GM23338 (cell line): ENCODE measurements at regions not wholly inside any gene's neighbourhood (a gene's known extent, or its start where the extent isn't known, plus 50 kb on each side); places are given as distances from the start of the nearest gene placed in this dataset.

Experiments
- ATAC-seq: fragments of 200-7000 bp; cut with Tn5 transposase; 3 replicates; pipeline ENCODE4 v1.9.1; 2020
- DNase-seq: peaks from one replicate; pipeline ENCODE4 v3.0.0-alpha.2; 2015; ENCODE audit warnings: low spot score
- H2AFZ ChIP-seq: fragments of 200-600 bp; sonication (generic); 2 replicates; pipeline ENCODE4 v1.8.0; 2016; ENCODE audit warnings: antibody characterized with exemption, mild to moderate bottlenecking, moderate library complexity
- H3F3A ChIP-seq: fragments of 200-600 bp; sonication (generic); replicated peaks from 2 replicates; pipeline ENCODE4 v1.8.0; 2017; ENCODE audit warnings: antibody characterized with exemption, mixed run types, low read depth
- H3K27ac ChIP-seq: fragments of 200-600 bp; sonication (generic); 2 replicates; pipeline ENCODE4 v1.6.1; 2016; ENCODE audit warnings: low read depth
- H3K27me3 ChIP-seq: fragments of 200-600 bp; sonication (generic); 2 replicates; pipeline ENCODE4 v1.8.0; 2016; ENCODE audit warnings: mild to moderate bottlenecking, mixed run types, moderate library complexity; ENCODE audit not compliant: insufficient read depth
- H3K36me3 ChIP-seq: fragments of 200-600 bp; sonication (generic); 2 replicates; pipeline ENCODE4 v1.8.0; 2016; ENCODE audit warnings: mild to moderate bottlenecking; ENCODE audit not compliant: insufficient read depth
- H3K4me1 ChIP-seq: fragments of 200-600 bp; sonication (generic); 2 replicates; pipeline ENCODE4 v1.8.0; 2016; ENCODE audit warnings: mild to moderate bottlenecking, moderate library complexity; ENCODE audit not compliant: insufficient read depth
- H3K4me2 ChIP-seq: fragments of 200-600 bp; sonication (generic); 2 replicates; pipeline ENCODE4 v1.7.1; 2017; ENCODE audit warnings: mixed run types
- H3K4me3 ChIP-seq: fragments of 200-600 bp; sonication (generic); 2 replicates; pipeline ENCODE4 v1.6.1; 2016; ENCODE audit warnings: mixed run types
- H3K79me2 ChIP-seq: fragments of 200-600 bp; sonication (generic); replicated peaks from 2 replicates; pipeline ENCODE4 v1.8.0; 2017; ENCODE audit warnings: mild to moderate bottlenecking; ENCODE audit not compliant: insufficient read depth
- H3K9me2 ChIP-seq: fragments of 200-600 bp; sonication (generic); 2 replicates; pipeline ENCODE4 v1.8.0; 2017; ENCODE audit not compliant: insufficient read depth
- H4K20me1 ChIP-seq: fragments of 200-600 bp; sonication (generic); replicated peaks from 2 replicates; pipeline ENCODE4 v1.8.0; 2017; ENCODE audit warnings: mild to moderate bottlenecking; ENCODE audit not compliant: insufficient read depth
- H3K27ac Mint-ChIP-seq: 2 replicates; pipeline ENCODE4 v1.8.0; 2020; ENCODE audit warnings: inconsistent platforms, mild to moderate bottlenecking, moderate library complexity, mixed read lengths
- H3K27me3 Mint-ChIP-seq: 3 replicates; pipeline ENCODE4 v1.8.0; 2022; ENCODE audit warnings: low read depth, mild to moderate bottlenecking, moderate library complexity, mixed read lengths, inconsistent platforms; ENCODE audit not compliant: insufficient read depth, poor library complexity
- H3K36me3 Mint-ChIP-seq: 3 replicates; pipeline ENCODE4 v1.8.0; 2021; ENCODE audit warnings: low read depth, mild to moderate bottlenecking, inconsistent platforms, moderate library complexity, mixed read lengths
- H3K4me1 Mint-ChIP-seq: 3 replicates; pipeline ENCODE4 v1.8.0; 2020; ENCODE audit warnings: mild to moderate bottlenecking, inconsistent platforms, mixed read lengths
- H3K4me3 Mint-ChIP-seq: 3 replicates; pipeline ENCODE4 v1.8.0; 2021; ENCODE audit warnings: moderate library complexity, mild to moderate bottlenecking, inconsistent platforms, mixed read lengths
- H3K9me3 Mint-ChIP-seq: 3 replicates; pipeline ENCODE4 v1.8.0; 2020; ENCODE audit warnings: moderate library complexity, mild to moderate bottlenecking, inconsistent platforms, mixed read lengths
- CREB1 ChIP-seq: fragments of 250-450 bp; sonication (Bioruptor Pico); IDR thresholded peaks from 2 replicates; pipeline ENCODE4 v1.5.0; 2020; ENCODE audit warnings: low read depth, mild to moderate bottlenecking, moderate library complexity
- ETS1 ChIP-seq: IDR thresholded peaks from 2 replicates; pipeline ENCODE4 v1.6.1; 2016; ENCODE audit warnings: antibody characterized with exemption
- EZH2 ChIP-seq: fragments of 200-600 bp; sonication (generic); IDR thresholded peaks from one replicate; pipeline ENCODE4 v1.8.0; 2017; ENCODE audit warnings: antibody characterized with exemption, mild to moderate bottlenecking, low read depth; ENCODE audit not compliant: unreplicated experiment
- EZH2phosphoT487 ChIP-seq: fragments of 200-600 bp; sonication (generic); IDR thresholded peaks from one replicate; pipeline ENCODE4 v1.8.1; 2018; ENCODE audit warnings: antibody characterized with exemption; ENCODE audit not compliant: unreplicated experiment
- JUNB ChIP-seq: IDR thresholded peaks from one replicate; pipeline ENCODE4 v1.6.1; 2016; ENCODE audit warnings: antibody characterized with exemption; ENCODE audit not compliant: unreplicated experiment
- NANOG ChIP-seq: IDR thresholded peaks from 2 replicates; pipeline ENCODE4 v1.6.1; 2016; ENCODE audit warnings: antibody characterized with exemption, borderline replicate concordance
- POLR2AphosphoS5 ChIP-seq: IDR thresholded peaks from 2 replicates; pipeline ENCODE4 v1.6.1; 2016; ENCODE audit warnings: antibody characterized with exemption, low read depth
- STAT1 ChIP-seq: IDR thresholded peaks from one replicate; pipeline ENCODE4 v1.6.1; 2016; ENCODE audit warnings: antibody characterized with exemption; ENCODE audit not compliant: unreplicated experiment
- ZNF114 ChIP-seq: fragments of 250-450 bp; sonication (Bioruptor Pico); IDR thresholded peaks from 2 replicates; pipeline ENCODE4 v1.5.0; 2020; ENCODE audit warnings: mild to moderate bottlenecking, moderate library complexity
- ZNF331 ChIP-seq: fragments of 250-450 bp; sonication (Bioruptor Pico); IDR thresholded peaks from 2 replicates; pipeline ENCODE4 v1.5.0; 2020; ENCODE audit warnings: low read depth, mild to moderate bottlenecking, moderate library complexity
- TF ChIP-seq, protein P1 (sequence below): IDR thresholded peaks from one replicate; pipeline ENCODE4 v1.6.1; 2018; ENCODE audit warnings: antibody characterized with exemption; ENCODE audit not compliant: unreplicated experiment

DNA sequence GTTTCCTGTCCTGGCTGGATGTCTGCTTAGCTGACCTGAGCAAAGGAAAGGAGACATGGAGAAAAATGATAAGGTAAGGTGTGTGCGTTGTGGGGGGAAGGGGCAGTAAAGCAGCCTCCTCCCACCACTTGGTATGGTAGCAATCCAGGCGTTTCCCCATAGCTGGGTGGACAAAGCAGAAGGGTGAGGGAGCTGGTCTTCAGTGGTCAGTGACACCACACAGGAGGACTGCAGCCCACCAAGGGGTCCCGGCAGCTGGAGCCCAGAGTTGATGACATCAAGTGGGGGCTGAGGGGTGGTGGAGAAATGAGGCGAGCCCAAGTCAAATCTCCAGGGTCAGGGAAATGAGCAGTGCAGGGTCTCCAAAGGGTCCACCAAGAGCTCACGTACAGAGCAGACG lies 69.3 kb upstream of the LRRN2 start:
- H3K27me3 Mint-ChIP-seq: peaks cover 2% of the 10 kb centered on the region
- Histone ChIP-seq H3F3A (no peaks in the 10 kb centered on the region), H3K4me2 (no peak overlapping the region), H3K4me3 (no peak overlapping the region), H3K27ac (no peak overlapping the region), H3K4me1 (peaks cover 12% of the 10 kb centered on the region), H2AFZ (no peak overlapping the region), H4K20me1 (no peaks in the 10 kb centered on the region), H3K27me3 (no peaks in the 10 kb centered on the region), H3K36me3 (no peaks in the 10 kb centered on the region), H3K79me2 (no peaks in the 10 kb centered on the region), H3K9me2 (no peaks in the 10 kb centered on the region)
- TF ChIP-seq STAT1 (no peak), CREB1 (CRISPR knock-in tag) (no peak)
- TF ChIP-seq, protein P1, sequence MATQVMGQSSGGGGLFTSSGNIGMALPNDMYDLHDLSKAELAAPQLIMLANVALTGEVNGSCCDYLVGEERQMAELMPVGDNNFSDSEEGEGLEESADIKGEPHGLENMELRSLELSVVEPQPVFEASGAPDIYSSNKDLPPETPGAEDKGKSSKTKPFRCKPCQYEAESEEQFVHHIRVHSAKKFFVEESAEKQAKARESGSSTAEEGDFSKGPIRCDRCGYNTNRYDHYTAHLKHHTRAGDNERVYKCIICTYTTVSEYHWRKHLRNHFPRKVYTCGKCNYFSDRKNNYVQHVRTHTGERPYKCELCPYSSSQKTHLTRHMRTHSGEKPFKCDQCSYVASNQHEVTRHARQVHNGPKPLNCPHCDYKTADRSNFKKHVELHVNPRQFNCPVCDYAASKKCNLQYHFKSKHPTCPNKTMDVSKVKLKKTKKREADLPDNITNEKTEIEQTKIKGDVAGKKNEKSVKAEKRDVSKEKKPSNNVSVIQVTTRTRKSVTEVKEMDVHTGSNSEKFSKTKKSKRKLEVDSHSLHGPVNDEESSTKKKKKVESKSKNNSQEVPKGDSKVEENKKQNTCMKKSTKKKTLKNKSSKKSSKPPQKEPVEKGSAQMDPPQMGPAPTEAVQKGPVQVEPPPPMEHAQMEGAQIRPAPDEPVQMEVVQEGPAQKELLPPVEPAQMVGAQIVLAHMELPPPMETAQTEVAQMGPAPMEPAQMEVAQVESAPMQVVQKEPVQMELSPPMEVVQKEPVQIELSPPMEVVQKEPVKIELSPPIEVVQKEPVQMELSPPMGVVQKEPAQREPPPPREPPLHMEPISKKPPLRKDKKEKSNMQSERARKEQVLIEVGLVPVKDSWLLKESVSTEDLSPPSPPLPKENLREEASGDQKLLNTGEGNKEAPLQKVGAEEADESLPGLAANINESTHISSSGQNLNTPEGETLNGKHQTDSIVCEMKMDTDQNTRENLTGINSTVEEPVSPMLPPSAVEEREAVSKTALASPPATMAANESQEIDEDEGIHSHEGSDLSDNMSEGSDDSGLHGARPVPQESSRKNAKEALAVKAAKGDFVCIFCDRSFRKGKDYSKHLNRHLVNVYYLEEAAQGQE: no peak
- peaks cover 12% of the 10 kb centered on the region for H3K9me3 Mint-ChIP-seq
- H3K4me1 Mint-ChIP-seq: peaks cover 12% of the 10 kb centered on the region
- DNase-seq: no peak
- H3K27ac Mint-ChIP-seq: no peak overlapping the region
- H3K4me3 Mint-ChIP-seq: no peak overlapping the region
- ATAC-seq: no peak
- peaks cover 10% of the 10 kb centered on the region; the same call in 2 of the 3 replicates for H3K36me3 Mint-ChIP-seq

DNA sequence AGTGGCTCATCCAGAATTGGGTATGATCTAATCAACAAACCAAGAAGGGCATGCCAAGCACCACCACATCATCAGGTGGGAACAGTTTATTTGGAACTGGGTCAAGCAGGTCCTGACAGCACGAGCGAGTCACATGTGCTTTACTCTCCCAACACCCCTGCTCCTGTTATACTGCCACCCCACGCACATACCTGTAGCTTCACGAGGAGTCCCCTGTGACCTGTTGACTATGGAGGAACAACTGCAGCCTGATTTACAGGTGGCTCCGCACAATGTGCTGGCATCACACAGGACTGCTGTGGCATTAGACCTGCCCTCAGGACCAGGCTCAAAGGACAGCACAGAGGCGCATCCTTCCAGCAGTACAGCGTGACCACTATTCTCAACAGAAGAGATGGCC lies 70.8 kb upstream of the LRRN2 start:
- Histone ChIP-seq H4K20me1 (no peaks in the 10 kb centered on the region), H3K4me1 (peaks cover 4% of the 10 kb centered on the region), H3K27me3 (no peaks in the 10 kb centered on the region), H3K36me3 (no peaks in the 10 kb centered on the region), H3K27ac (no peak overlapping the region), H3K4me2 (no peak overlapping the region), H3K9me2 (no peaks in the 10 kb centered on the region), H3K79me2 (no peaks in the 10 kb centered on the region), H2AFZ (no peak overlapping the region), H3K4me3 (no peak overlapping the region), H3F3A (no peaks in the 10 kb centered on the region)
- Mint-ChIP-seq H3K27ac (no peak overlapping the region), H3K4me3 (no peak overlapping the region), H3K27me3 (no peaks in the 10 kb centered on the region), H3K9me3 (peaks cover 12% of the 10 kb centered on the region), H3K36me3 (peaks cover 10% of the 10 kb centered on the region; the same call in 2 of the 3 replicates), H3K4me1 (peaks cover 4% of the 10 kb centered on the region)
- no peak for DNase-seq
- no peak for TF ChIP-seq EZH2
- no peak for TF ChIP-seq ZNF114
- TF ChIP-seq ZNF331 (CRISPR knock-in tag): no peak
- no peak for TF ChIP-seq EZH2phosphoT487
- no peak for ATAC-seq

GRCh38 chr1:204756811-204757210 lies 71.3 kb upstream of the LRRN2 start:
- no peak for ATAC-seq
- H3K27me3 Mint-ChIP-seq: no peaks in the 10 kb centered on the region
- TF ChIP-seq POLR2AphosphoS5: no peak
- TF ChIP-seq ETS1: no peak
- no peak for TF ChIP-seq ZNF114
- no peak for TF ChIP-seq STAT1
- TF ChIP-seq, protein P1: no peak
- no peak for TF ChIP-seq NANOG
- TF ChIP-seq CREB1 (CRISPR knock-in tag): no peak
- no peak for TF ChIP-seq ZNF331 (CRISPR knock-in tag)
- TF ChIP-seq JUNB: no peak

More at GRCh38 chr1:204756811-204757210, 71.3 kb upstream of the LRRN2 start:
- H3K4me3 ChIP-seq: no peak overlapping the region
- no peaks in the 10 kb centered on the region for H3K9me2 ChIP-seq
- H3K4me3 Mint-ChIP-seq: no peak overlapping the region
- no peaks in the 10 kb centered on the region for H3K4me1 ChIP-seq
- no peak overlapping the region for H3K27ac Mint-ChIP-seq
- H3K36me3 Mint-ChIP-seq: peaks cover 8% of the 10 kb centered on the region; the same call in 2 of the 3 replicates
- no peaks in the 10 kb centered on the region for H3K36me3 ChIP-seq
- H3K4me2 ChIP-seq: no peak overlapping the region
- no peak overlapping the region for H3K27ac ChIP-seq
- H2AFZ ChIP-seq: no peak overlapping the region
- no peaks in the 10 kb centered on the region for H3K4me1 Mint-ChIP-seq
- no peak for DNase-seq
- no peaks in the 10 kb centered on the region for H4K20me1 ChIP-seq
- no peaks in the 10 kb centered on the region for H3K27me3 ChIP-seq
- H3F3A ChIP-seq: no peaks in the 10 kb centered on the region
- no peaks in the 10 kb centered on the region for H3K79me2 ChIP-seq
- H3K9me3 Mint-ChIP-seq: peaks cover 8% of the 10 kb centered on the region
